ENCODE measurements at regions not wholly inside any gene's neighbourhood (a gene's known extent, or its start where the extent isn't known, plus 50 kb on each side); places are given as distances from the start of the nearest gene placed in this dataset.
A peak's percentile ranks its signal among the peaks of the same experiment; 100 is the strongest.

DNA sequence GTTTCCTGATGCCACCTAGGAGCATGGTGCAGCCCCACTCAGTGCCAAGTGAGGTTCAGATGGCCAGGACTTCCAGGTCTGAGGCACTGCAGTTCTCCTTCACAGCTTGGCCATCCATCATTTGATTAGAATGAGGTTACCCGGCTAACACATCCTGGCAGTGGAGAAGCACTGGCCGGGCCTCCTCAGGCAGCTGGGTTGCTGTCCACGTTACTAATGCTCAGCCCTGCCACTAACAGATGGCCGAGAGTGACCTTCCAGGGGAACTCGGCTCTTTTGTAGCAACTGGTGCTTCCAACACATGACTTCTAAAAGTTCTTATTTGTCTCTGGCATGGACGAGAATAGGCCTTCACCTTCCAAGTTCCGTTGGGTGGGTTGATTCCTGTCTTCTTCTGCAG is 204.6 kb upstream of the CFAP20DC start:
- no peak for TF ChIP-seq FOXP2 (optimal IDR thresholded peaks at IDR 0.05; ENCODE audit: borderline replicate concordance, extremely low read depth, extremely low read length, insufficient read depth)
- no peak for TF ChIP-seq POLR2AphosphoS5 (IDR thresholded peaks at IDR 0.05; ENCODE audit: low read depth, low read length)
- TF ChIP-seq TAF1 (IDR thresholded peaks at IDR 0.05; ENCODE audit: borderline replicate concordance, insufficient read depth, low read length), result no peak
- TF ChIP-seq SIN3A (IDR thresholded peaks at IDR 0.05; ENCODE audit: borderline replicate concordance, insufficient read depth, low read length), result no peak
- 0 out of 4 replicates have a peak, but pooled peaks of 1 of the 2 experiments have one; percentile 30 for TF ChIP-seq REST (IDR thresholded peaks at IDR 0.05; ENCODE audit: insufficient read depth in 1 of 2, low read depth in 2 of 2, low read length in 2 of 2)

DNA sequence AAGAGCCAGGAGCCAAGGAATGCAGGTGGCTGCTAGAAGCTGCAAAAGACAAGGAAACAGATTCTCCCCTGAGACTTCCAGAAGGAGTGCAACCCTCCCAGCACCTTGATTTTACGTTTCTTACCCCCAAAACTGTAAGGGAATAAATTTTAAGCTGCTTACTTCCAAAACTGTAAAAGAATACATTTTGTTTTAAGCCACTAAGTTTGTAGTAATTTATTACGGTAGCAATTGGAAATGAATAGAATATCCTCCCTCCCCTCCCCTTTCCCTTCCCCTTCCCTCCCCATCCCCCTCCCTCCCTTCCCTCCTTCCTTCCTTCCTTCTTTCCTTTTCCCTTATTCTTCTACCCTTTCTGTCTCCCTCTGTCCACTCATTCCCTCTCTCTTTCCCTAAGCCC is 203.7 kb upstream of the CFAP20DC start:
- TF ChIP-seq TAF1 (IDR thresholded peaks at IDR 0.05; ENCODE audit: borderline replicate concordance, insufficient read depth, low read length), result no peak
- TF ChIP-seq SIN3A (IDR thresholded peaks at IDR 0.05; ENCODE audit: borderline replicate concordance, insufficient read depth, low read length), result no peak
- no peak for TF ChIP-seq POLR2AphosphoS5 (IDR thresholded peaks at IDR 0.05; ENCODE audit: low read depth, low read length)

- TF ChIP-seq SIN3A (IDR thresholded peaks at IDR 0.05; ENCODE audit: borderline replicate concordance, insufficient read depth, low read length) (no peak), POLR2AphosphoS5 (IDR thresholded peaks at IDR 0.05; ENCODE audit: low read depth, low read length) (no peak), FOXP2 (optimal IDR thresholded peaks at IDR 0.05; ENCODE audit: borderline replicate concordance, extremely low read depth, extremely low read length, insufficient read depth) (no peak)
Measured at GRCh38 chr3:59251869-59252268, 202.0 kb upstream of the CFAP20DC start.

DNA sequence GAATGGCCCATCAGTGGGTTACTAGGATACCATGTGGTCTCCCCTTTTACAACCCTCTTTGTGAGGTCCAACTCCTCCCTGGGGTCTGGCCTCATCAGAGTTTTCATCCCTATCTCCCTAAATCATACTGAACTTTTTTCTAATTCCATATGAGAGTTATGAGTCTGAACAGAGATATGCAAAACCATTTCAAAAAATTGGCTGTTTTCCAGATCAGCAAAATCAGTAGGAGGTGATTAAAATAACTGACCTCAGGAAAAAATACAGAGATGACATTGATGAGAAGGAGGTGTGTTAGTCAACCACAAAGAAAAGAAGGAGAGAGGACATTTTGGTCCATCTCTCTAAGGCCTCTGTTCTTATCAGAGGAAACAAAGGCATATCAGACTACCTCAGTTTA is 200.8 kb upstream of the CFAP20DC start:
- no peak for TF ChIP-seq FOXP2 (optimal IDR thresholded peaks at IDR 0.05; ENCODE audit: borderline replicate concordance, extremely low read depth, extremely low read length, insufficient read depth)
- no peak for TF ChIP-seq POLR2AphosphoS5 (IDR thresholded peaks at IDR 0.05; ENCODE audit: low read depth, low read length)
- no peak for TF ChIP-seq REST (IDR thresholded peaks at IDR 0.05; ENCODE audit: insufficient read depth in 1 of 2, low read depth in 2 of 2, low read length in 2 of 2)

GRCh38 chr3:59249698-59250361 is 200.0 kb upstream of the CFAP20DC start:
- TF ChIP-seq SIN3A (IDR thresholded peaks at IDR 0.05; ENCODE audit: borderline replicate concordance, insufficient read depth, low read length) (no peak), POLR2AphosphoS5 (IDR thresholded peaks at IDR 0.05; ENCODE audit: low read depth, low read length) (no peak), TAF1 (IDR thresholded peaks at IDR 0.05; ENCODE audit: borderline replicate concordance, insufficient read depth, low read length) (no peak), FOXP2 (optimal IDR thresholded peaks at IDR 0.05; ENCODE audit: borderline replicate concordance, extremely low read depth, extremely low read length, insufficient read depth) (no peak), REST (IDR thresholded peaks at IDR 0.05; ENCODE audit: insufficient read depth in 1 of 2, low read depth in 2 of 2, low read length in 2 of 2) (no peak)

DNA sequence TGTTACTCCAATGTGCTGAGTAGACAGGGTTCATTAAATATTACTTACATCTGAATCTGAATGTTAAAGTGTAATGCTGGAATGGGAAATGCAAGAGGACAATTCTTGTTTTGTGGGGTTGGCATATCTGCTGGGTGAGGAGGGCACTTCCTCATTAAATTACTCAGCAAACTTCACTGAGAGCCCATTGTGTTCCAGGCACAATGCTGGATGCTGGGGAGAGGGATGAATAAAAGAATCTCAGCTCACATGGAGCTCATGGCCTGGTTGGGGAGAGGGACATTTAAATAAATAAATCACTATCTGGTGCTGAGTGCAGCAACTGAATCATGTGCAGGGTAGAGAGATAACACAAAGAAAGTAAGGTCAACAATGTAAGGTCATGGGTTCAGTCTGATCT is 199.2 kb upstream of the CFAP20DC start:
- TF ChIP-seq REST (IDR thresholded peaks at IDR 0.05; ENCODE audit: insufficient read depth in 1 of 2, low read depth in 2 of 2, low read length in 2 of 2) (no peak), TAF1 (IDR thresholded peaks at IDR 0.05; ENCODE audit: borderline replicate concordance, insufficient read depth, low read length) (no peak), FOXP2 (optimal IDR thresholded peaks at IDR 0.05; ENCODE audit: borderline replicate concordance, extremely low read depth, extremely low read length, insufficient read depth) (no peak), SIN3A (IDR thresholded peaks at IDR 0.05; ENCODE audit: borderline replicate concordance, insufficient read depth, low read length) (no peak), POLR2AphosphoS5 (IDR thresholded peaks at IDR 0.05; ENCODE audit: low read depth, low read length) (no peak)
